CD4-positive, alpha-beta T cell treated with Interleukin-4 for 4 hours (primary cell): ENCODE measurements at regions not wholly inside any gene's neighbourhood (a gene's known extent, or its start where the extent isn't known, plus 50 kb on each side); places are given as distances from the start of the nearest gene placed in this dataset.

Source experiments
- DNase-seq: peaks from one replicate; pipeline ENCODE4 v3.0.0-alpha.2; 2020

DNA sequence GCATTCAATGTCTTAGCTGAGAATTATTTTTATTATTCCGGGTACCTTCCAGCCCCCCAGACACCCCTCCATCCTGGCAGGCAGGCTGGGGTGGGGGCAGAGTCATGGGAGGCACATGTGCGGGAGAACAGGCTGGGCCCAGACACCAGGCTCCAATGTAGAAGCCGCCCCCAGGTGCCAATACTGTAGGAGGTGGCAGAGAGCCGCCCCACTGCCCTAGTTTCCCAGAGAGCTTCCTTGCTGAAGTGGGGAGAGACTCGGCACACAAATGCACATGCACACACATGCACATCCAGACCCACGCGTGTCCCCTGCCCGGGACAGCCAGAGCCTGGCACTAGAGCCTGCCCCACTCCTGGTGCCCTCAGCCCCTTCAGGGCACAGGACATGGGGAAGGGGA lies 98.4 kb upstream of the LINGO1 start:
- DNase-seq = no peak

DNA sequence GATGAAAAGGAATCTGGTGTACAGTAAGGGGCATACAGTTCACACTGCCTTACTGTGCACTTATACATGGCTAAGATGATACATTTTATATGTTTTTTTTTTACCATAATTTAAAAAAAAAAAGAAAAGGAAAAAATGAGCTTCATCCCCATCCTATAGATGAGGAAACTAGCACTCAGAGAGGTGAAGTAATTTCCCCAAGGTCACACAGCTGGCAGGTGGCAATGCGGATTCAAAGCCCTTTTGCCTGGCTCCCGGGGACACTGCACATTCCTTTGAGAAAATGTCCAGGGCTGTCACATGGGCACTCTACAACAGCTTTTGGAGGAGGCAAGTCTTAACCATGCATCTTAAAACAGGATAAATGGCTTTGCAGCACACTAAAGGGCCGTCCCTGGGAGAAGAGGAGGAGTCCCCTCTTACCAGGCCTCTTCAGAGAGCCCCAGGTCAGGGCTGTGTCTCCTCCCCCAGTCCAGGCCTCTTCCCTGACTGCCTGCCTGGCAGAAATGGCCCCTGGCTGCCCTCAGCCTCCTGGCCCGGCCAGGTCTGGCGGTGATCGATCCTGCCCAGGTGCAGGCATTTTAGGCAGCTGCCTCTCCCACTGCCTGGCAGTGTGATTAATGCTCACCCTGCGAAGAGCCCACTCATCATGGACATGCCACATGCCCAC lies 95.1 kb upstream of the LINGO1 start:
- no peak for DNase-seq

GRCh38 chr15:77724715-77725114 lies 92.0 kb upstream of the LINGO1 start:
- DNase-seq = no peak

GRCh38 chr15:77723756-77724155 lies 91.0 kb upstream of the LINGO1 start:
- DNase-seq = no peak

DNA sequence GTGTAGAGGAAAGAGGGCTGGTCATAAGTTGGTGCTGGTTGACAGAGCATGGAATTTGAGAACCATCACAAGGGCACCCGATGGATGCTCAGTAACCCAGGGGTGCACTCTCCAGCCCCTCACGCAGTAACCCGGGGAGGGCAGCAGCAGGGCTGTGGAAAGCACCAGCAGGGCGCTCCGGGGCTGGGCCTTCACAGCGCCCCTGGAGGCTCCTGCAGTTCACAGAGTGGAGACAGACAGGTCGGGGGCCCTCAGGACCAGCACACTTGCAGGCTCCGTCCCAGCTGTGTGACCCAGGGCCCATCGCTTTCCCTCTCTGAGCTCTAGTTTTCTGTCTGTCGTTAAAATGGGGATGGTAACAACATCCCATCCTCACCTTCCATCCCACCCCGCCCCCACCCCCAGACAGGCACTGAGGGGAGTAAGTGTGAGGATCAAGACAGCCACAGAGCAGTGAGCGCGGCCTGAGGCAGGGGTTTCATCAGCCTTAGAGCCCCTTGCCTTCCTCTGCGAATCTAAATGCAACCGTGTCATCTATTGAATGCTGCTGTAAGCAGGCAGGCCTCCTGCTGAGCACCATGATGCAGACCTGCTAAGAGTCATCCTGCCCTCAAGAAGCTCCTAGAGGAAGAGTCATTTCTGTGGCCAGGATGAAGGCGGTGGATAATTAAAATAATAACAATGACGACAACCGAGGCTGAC lies 90.2 kb upstream of the LINGO1 start:
- DNase-seq = no peak

GRCh38 chr15:77721963-77722362 lies 89.3 kb upstream of the LINGO1 start:
- no peak for DNase-seq

DNA sequence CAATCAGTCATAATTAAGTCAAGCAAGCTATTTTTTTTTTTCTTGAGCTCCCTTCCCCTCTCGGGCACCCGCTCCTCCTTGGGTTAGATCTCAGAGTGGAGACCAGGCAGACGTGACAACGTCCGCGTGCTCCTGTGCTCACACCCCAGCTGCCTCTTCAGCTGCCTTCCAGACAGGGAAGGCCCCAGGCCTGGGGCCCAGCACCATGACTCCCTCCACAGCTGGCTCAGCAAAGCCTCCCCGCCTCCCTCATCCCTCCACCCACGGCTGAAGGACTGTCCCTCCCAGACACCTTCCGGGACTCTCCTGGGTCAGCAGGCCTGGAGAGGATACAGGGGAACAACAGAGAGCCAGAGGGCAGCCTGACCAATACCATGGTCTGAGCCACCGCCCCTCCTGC lies 87.9 kb upstream of the LINGO1 start:
- DNase-seq = no peak

GRCh38 chr15:77720173-77720572 lies 87.5 kb upstream of the LINGO1 start:
- DNase-seq = no peak

DNA sequence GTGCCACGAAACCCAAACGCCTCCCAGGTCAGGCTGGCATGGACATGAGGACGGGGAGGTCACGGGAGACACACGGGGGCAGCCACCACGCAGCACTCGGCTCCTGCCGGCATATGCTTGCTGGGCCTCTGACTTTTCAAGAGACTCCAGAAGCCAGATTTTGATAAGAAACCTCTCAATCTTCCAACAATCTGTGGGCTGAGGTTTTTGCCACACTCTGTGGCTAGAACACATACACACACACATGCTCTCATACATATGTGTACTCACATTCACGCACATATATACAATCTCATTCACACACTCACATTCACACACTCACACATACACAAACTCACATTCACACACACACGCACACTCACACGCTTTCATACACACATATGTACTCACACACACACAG lies 86.7 kb upstream of the LINGO1 start:
- DNase-seq = no peak

DNA sequence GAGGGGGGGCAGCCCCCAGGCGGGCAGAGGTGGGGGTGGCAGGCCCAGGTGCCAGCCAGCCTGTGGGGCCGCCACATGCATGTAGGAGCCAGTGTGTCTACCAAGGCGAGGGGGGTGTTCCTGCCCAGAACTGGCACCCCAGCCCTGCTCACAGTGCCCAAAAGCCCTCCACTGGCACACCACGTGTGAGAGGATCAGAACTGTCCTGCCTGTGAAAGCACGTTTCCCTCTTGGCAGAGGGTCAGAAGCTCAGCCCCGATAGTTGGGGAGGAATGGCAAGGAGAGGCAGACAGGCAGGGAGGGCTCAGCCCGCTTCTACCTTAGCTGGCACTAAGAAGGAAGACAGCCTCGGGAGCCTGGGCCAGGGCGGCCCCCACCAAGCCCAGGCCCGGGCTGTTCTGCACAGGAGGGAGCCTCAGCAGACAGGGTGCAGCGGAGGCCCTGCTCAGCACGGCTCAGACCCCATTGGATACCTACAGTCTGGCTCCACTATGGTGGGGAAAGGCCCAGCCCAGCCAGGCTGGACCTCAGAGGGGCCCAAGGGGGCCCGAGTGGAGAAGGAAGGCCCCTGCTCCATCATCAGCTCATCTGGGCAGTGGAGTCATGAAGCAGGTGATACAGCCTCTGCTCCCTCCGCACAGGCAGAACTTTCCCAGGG lies 84.8 kb upstream of the LINGO1 start:
- DNase-seq = no peak

- DNase-seq = no peak
These were observed 84.1 kb upstream of the LINGO1 start for GRCh38 chr15:77716632-77717332.

DNA sequence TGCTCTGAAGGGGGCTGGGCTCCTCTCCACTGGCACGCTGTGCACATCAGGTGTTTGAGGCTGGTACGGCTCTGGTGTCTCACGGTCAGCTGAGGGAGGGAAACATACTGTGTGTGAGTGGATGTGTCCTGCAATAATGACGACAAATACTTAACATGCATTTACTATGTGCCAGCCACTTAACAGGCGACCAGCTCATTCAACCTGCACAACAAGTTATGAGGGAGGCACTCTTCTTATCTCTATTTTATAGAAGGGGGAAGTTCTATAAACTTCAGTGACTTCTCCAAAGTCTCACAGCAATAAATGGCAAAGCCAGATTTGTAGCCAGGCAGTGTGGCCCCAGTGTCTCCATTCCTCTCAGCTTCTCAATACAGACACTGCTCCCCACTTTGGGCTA lies 83.1 kb upstream of the LINGO1 start:
- no peak for DNase-seq

DNA sequence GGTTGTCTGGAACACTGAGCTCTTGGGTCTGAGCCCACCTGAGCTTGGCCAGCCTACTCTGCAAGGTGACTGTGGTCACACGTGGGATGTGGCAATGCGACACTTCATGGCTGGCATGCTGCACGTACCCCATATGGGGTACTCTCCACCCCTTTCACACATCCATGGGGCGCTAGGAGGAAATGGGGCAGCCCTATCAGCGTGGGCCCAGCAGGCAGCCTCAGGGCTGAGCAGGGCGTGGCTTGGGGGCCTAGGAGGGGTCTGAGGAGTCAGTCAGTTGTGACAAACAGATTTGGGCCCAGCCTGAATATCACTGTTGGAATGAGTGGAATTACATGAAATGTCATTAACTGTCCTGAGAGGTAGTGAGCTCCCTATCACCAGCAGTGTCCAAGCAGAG lies 82.3 kb upstream of the LINGO1 start:
- no peak for DNase-seq

DNA sequence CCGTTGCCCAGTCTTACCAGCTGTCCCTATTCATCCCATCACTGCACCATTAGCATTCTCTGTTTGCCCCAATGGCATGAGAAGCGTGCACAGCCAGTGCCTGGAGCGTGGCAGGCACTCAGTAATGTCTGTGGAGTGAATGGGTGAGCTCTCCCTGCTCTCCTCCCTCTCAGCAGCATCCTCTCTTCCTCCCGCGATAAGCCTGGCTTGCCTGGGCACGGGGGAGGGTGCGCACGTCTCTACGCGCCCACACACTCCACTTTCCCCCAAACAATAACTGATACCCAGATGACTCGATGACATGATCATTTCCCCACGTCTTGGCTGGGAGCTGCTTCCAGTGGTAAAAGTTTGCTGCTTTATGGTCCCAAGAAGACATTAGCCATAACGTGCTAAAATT lies 81.8 kb upstream of the LINGO1 start:
- DNase-seq = no peak

GRCh38 chr15:77714023-77714422 lies 81.3 kb upstream of the LINGO1 start:
- no peak for DNase-seq

GRCh38 chr15:77713281-77713680 lies 80.6 kb upstream of the LINGO1 start:
- DNase-seq = no peak

DNA sequence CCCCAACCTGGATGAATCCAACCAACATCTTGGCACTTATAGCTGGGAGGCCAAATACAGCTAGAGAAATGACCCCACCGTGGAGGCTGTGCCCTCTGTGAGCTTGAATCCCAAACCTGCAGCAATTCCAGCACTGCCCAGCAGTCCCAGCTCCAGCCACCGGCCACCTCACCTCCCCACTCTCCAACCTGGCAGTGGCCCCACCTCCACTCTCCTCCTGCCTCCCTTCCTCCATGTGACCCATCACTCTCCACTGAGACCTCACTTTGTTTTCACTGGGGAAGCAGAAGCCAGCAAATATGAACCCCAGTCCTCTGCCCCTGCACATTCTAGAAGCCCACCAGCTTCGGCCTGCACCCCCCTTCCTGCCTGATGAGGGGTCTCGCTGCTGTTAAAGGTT lies 79.7 kb upstream of the LINGO1 start:
- no peak for DNase-seq

- no peak for DNase-seq
These were observed 77.9 kb upstream of the LINGO1 start for GRCh38 chr15:77710637-77711036.

DNA sequence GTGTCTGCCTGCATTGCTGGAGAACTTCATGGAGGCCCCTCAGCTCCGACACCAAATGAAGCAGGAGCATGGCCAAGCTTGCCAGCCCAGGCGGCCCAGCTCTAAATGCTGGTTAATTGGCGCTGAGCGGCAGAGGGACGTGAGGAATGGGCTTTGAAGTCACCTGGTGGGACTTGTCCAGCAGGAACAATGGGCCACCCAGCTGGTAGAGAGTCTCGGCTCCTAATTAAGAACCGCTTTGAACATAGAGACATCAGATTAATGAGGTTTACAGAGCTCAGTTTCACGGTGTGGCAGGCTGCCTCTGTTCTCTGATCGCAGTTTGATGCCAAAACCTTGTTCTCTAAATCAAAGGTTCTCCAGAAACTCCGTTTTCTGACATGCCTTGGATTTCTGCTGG lies 77.5 kb upstream of the LINGO1 start:
- DNase-seq = no peak

GRCh38 chr15:77709135-77709886 lies 76.6 kb upstream of the LINGO1 start:
- no peak for DNase-seq

DNA sequence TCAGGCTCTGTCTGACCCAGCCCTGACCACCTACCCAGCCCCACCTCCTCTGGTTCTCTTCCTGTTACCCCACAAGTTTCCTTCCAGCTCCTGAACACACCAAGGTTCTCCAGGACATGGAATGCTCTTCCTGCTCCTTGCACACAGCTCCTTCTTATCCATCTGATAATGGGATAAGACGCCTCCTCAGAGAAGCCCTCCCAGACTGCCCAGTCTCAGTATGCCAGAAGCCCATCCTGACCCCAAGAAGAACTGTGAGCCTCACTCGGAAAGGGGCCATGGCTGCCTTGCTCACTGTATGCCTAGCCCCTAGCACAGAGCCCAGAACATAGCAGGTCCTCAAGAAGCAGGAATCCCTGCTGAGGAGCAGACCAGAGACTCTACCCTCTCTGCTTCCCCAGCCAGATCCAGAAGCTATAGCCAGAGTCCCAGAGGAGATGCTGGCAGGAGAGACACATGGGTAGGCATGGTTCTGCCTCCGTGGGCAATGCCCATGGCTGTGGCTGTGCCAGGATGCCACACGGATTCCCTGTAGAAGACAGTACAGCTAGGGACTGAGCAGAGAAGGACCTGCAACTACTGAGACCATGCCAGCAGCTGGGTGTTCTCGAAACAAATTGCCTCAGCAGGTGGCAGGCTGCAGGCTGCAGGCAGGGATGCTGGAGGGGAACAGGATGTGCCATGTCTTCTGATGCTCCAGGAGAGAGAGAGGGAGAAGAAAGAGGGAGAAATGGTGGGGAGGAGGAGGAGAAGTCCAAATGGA lies 74.0 kb upstream of the LINGO1 start:
- DNase-seq = no peak
